MM.1S (cell line): ENCODE measurements at regions not wholly inside any gene's neighbourhood (a gene's known extent, or its start where the extent isn't known, plus 50 kb on each side); places are given as distances from the start of the nearest gene placed in this dataset.
A peak's percentile ranks its signal among the peaks of the same experiment; 100 is the strongest.

Experiments
- DNase-seq: peaks from one replicate; pipeline ENCODE4 v3.0.0-alpha.2; 2015
- H2AFZ ChIP-seq: fragments of 300-600 bp; sonication (generic); 2 replicates; pipeline ENCODE4 v1.6.0; 2016; ENCODE audit warnings: antibody characterized with exemption, low read length
- H3F3A ChIP-seq: fragments of 300-600 bp; sonication (generic); 2 replicates; pipeline ENCODE4 v1.6.1; 2016; ENCODE audit warnings: mild to moderate bottlenecking, antibody characterized with exemption, low read length, moderate library complexity, mixed read lengths; ENCODE audit not compliant: insufficient read depth
- H3K27ac ChIP-seq: fragments of 300-600 bp; sonication (generic); 2 replicates; pipeline ENCODE4 v1.5.1; 2016; ENCODE audit warnings: mild to moderate bottlenecking, low read length
- H3K27me3 ChIP-seq: fragments of 300-600 bp; sonication (generic); replicated peaks from 2 replicates; pipeline ENCODE4 v1.6.0; 2016; ENCODE audit warnings: low read length; ENCODE audit not compliant: insufficient read depth
- H3K36me3 ChIP-seq: fragments of 300-600 bp; sonication (generic); replicated peaks from 2 replicates; pipeline ENCODE4 v1.6.1; 2016; ENCODE audit warnings: mild to moderate bottlenecking, low read length, mixed read lengths; ENCODE audit not compliant: insufficient read depth
- H3K4me1 ChIP-seq: fragments of 300-600 bp; sonication (generic); 2 replicates; pipeline ENCODE4 v1.6.1; 2016; ENCODE audit warnings: low read length, mixed read lengths
- H3K4me2 ChIP-seq: fragments of 300-600 bp; sonication (generic); 2 replicates; pipeline ENCODE4 v1.6.0; 2016; ENCODE audit warnings: low read depth, low read length
- H3K4me3 ChIP-seq: fragments of 300-600 bp; sonication (generic); 2 replicates; pipeline ENCODE4 v1.5.1; 2016; ENCODE audit warnings: low read length, mixed read lengths
- H3K79me2 ChIP-seq: fragments of 300-600 bp; sonication (generic); 2 replicates; pipeline ENCODE4 v1.6.1; 2016; ENCODE audit warnings: mixed run types, low read length, mixed read lengths
- H3K9ac ChIP-seq: fragments of 300-600 bp; sonication (generic); 2 replicates; pipeline ENCODE4 v1.6.1; 2016; ENCODE audit warnings: low read length, mixed read lengths
- H3K9me2 ChIP-seq: fragments of 300-600 bp; sonication (generic); replicated peaks from 2 replicates; pipeline ENCODE4 v1.6.1; 2016; ENCODE audit warnings: mild to moderate bottlenecking, low read length, mixed read lengths; ENCODE audit not compliant: insufficient read depth
- H3K9me3 ChIP-seq: fragments of 300-600 bp; sonication (generic); replicated peaks from 2 replicates; pipeline ENCODE4 v1.6.1; 2016; ENCODE audit warnings: mild to moderate bottlenecking, low read length, mixed read lengths; ENCODE audit not compliant: insufficient read depth
- H4K20me1 ChIP-seq: fragments of 300-600 bp; sonication (generic); 2 replicates; pipeline ENCODE4 v1.6.1; 2016; ENCODE audit warnings: mild to moderate bottlenecking, low read length, moderate library complexity, mixed read lengths; ENCODE audit not compliant: insufficient read depth
- CTCF ChIP-seq: fragments of 300-600 bp; sonication (generic); IDR thresholded peaks from 2 replicates; pipeline ENCODE4 v1.5.1; 2016; ENCODE audit warnings: antibody characterized with exemption, low read length, mixed read lengths
- EZH2 ChIP-seq: fragments of 300-600 bp; sonication (generic); optimal IDR thresholded peaks from 2 replicates; pipeline ENCODE3; 2017; ENCODE audit warnings: low read depth, mild to moderate bottlenecking, antibody characterized with exemption, low read length, mixed read lengths
- EZH2phosphoT487 ChIP-seq: fragments of 300-600 bp; sonication (generic); IDR thresholded peaks from 2 replicates; pipeline ENCODE4 v1.6.1; 2018; ENCODE audit warnings: antibody characterized with exemption, low read length

- Histone ChIP-seq H3K4me3 (no peak overlapping the region), H3K9me3 (no peaks in the 10 kb centered on the region), H4K20me1 (no peaks in the 10 kb centered on the region), H3K4me1 (peaks cover 11% of the 10 kb centered on the region; the same call in 1 of the 2 replicates), H3K4me2 (no peak overlapping the region), H3F3A (no peaks in the 10 kb centered on the region), H3K27me3 (no peaks in the 10 kb centered on the region), H3K9ac (no peak overlapping the region), H3K79me2 (no peaks in the 10 kb centered on the region), H2AFZ (no peak overlapping the region), H3K36me3 (no peaks in the 10 kb centered on the region), H3K9me2 (no peaks in the 10 kb centered on the region), H3K27ac (peak overlapping the region; percentile 28; the same call in 1 of the 2 replicates)
- no peak for TF ChIP-seq CTCF
- TF ChIP-seq EZH2phosphoT487: no peak
- TF ChIP-seq EZH2: no peak
- peak; percentile 10 for DNase-seq
Measured at GRCh38 chr7:46544396-46545008, 623.4 kb upstream of the IGFBP3 start.

- H3K9me3 ChIP-seq: no peaks in the 10 kb centered on the region
- H3F3A ChIP-seq: no peaks in the 10 kb centered on the region
- no peak overlapping the region for H3K4me2 ChIP-seq
- no peak overlapping the region for H3K27ac ChIP-seq
- H3K9ac ChIP-seq: no peak overlapping the region
- no peaks in the 10 kb centered on the region for H3K9me2 ChIP-seq
- no peak overlapping the region for H2AFZ ChIP-seq
- DNase-seq: no peak
- H4K20me1 ChIP-seq: no peaks in the 10 kb centered on the region
- no peaks in the 10 kb centered on the region for H3K36me3 ChIP-seq
- H3K4me1 ChIP-seq: peaks cover 11% of the 10 kb centered on the region; the same call in 1 of the 2 replicates
- no peaks in the 10 kb centered on the region for H3K79me2 ChIP-seq
- TF ChIP-seq EZH2phosphoT487 (no peak), CTCF (no peak), EZH2 (no peak)
- no peak overlapping the region for H3K4me3 ChIP-seq
- H3K27me3 ChIP-seq: no peaks in the 10 kb centered on the region
Measured at GRCh38 chr7:46542076-46542475, 621.0 kb upstream of the IGFBP3 start.

GRCh38 chr7:46539892-46540483, 618.9 kb upstream of the IGFBP3 start:
- Histone ChIP-seq H3K4me1 (peaks cover 11% of the 10 kb centered on the region; the same call in 1 of the 2 replicates), H3K9me3 (no peaks in the 10 kb centered on the region), H3K79me2 (no peaks in the 10 kb centered on the region), H3K4me2 (no peak overlapping the region), H3K9ac (no peak overlapping the region), H3K36me3 (no peaks in the 10 kb centered on the region), H3K4me3 (no peak overlapping the region), H3K27me3 (no peaks in the 10 kb centered on the region), H3K27ac (no peak overlapping the region), H3K9me2 (no peaks in the 10 kb centered on the region), H4K20me1 (no peaks in the 10 kb centered on the region), H2AFZ (no peak overlapping the region), H3F3A (no peaks in the 10 kb centered on the region)
- no peak for DNase-seq
- TF ChIP-seq EZH2 (no peak), EZH2phosphoT487 (no peak), CTCF (no peak)
